ENCODE measurements at regions not wholly inside any gene's neighbourhood (a gene's known extent, or its start where the extent isn't known, plus 50 kb on each side); places are given as distances from the start of the nearest gene placed in this dataset.

DNA sequence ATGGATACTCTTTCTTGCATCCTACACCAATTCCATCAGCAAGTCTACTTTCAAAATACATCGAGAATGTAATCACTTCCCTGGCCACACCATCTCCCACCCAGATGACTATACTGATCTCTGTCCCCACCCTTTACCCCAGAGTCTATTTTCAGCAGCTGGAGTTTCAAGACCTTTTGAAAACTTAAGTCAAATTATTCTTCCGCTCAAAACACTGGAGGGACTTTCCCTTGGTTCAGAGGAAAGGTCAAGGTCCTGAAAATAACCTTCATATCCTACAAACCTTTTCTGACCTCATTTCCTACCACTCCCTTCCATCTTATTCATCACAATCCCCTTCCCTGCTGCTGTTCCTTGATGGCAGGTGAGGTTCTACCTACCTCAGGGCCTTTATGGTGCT lies 58.8 kb upstream of the LYPD6 start:
- peaks cover 13% of the 10 kb centered on the region for H3K27me3 Mint-ChIP-seq
- H3K36me3 Mint-ChIP-seq, result peaks cover 1% of the 10 kb centered on the region

DNA sequence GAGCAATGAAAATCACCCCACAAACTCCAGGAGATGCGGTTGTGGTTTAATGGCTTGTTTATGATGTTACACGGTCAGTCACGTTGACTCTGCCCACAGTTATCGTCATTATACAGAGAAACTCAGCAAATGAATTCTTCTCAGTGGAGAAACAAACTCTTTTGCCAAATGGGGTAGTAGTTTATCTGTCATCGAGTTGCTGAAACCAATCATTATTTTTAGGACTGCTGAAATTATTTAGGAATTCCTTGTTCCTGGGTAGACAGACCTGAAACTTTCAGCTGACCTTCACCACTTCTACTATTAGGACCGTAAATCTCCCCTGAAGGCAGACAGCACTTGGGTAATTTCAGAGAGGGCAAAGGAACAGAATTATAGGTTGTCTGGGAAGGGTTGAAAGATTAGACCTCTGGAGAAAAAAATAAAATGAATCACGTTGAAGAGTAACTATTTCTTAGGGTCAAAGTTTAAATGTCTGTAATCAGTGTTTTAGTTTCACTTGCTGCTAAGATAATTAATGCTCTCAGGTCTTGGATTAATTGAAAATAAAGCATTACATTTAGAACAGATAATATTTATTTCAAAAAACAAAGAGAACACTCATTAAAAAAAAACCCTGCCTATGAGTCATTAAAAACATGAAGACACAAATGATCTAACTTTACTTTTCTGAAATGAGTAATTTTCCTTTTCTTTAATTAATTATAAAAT lies 52.1 kb upstream of the LYPD6 start:
- no peak overlapping the region for H3K4me3 Mint-ChIP-seq
- H3K36me3 Mint-ChIP-seq, result no peaks in the 10 kb centered on the region
- no peaks in the 10 kb centered on the region for H3K9me3 Mint-ChIP-seq
- H3K4me1 Mint-ChIP-seq, result no peaks in the 10 kb centered on the region
- H3K27ac Mint-ChIP-seq, result no peak overlapping the region
- H3K27me3 Mint-ChIP-seq, result peaks cover 7% of the 10 kb centered on the region
- DNase-seq, result no peak

More for the DNA sequence above, 58.8 kb upstream of the LYPD6 start:
- peaks cover 3% of the 10 kb centered on the region for H3K9me3 Mint-ChIP-seq
- no peak for DNase-seq
- peak overlapping the region; percentile 2 for H3K27ac Mint-ChIP-seq
- peaks cover 8% of the 10 kb centered on the region for H3K4me1 Mint-ChIP-seq
- no peak overlapping the region for H3K4me3 Mint-ChIP-seq

DNA sequence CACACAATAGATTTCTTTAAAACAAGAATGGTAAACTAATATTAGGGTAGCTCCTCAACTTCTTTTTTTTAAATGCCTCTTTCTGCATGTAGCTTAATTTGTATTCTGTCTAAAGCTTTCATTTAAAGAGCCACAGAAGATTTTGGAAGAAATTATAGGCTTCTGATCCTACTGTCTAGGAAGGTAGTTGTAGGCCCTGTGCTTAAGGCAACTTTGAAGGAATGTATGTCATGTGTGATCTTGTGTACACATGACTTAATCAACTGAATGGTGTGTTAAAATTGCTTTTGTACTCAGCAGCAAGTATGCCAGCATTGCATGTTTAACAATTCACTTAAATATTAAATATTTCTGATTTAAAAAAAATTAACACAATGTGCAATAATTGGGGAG lies 51.5 kb upstream of the LYPD6 start:
- Mint-ChIP-seq H3K4me1 (no peaks in the 10 kb centered on the region), H3K27me3 (peaks cover 7% of the 10 kb centered on the region), H3K27ac (no peak overlapping the region), H3K36me3 (no peaks in the 10 kb centered on the region), H3K9me3 (no peaks in the 10 kb centered on the region), H3K4me3 (no peak overlapping the region)
- DNase-seq, result no peak
